ENCODE measurements at regions not wholly inside any gene's neighbourhood (a gene's known extent, or its start where the extent isn't known, plus 50 kb on each side); places are given as distances from the start of the nearest gene placed in this dataset.

DNA sequence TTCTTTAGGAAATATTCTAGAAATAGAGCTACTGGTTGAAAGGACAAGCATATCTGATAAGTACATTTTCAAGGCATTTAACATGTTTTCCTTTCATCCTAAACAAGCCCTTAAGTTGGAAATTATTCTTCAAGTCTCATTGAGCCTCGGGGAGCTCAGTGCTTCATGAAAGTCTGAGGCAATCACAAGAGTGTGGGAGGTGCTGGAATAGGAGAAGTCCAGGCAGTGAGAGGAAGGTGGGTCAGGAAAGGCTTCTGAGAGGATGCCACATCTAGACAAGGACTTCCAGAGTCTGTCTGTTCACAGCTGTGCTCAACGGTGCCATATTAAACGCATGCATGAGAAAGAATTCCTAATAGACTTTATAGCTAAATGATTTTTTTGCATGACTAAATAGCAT, 69.8 kb downstream of the CD83 start:
- no peak for DNase-seq (ENCODE audit: low read depth)

DNA sequence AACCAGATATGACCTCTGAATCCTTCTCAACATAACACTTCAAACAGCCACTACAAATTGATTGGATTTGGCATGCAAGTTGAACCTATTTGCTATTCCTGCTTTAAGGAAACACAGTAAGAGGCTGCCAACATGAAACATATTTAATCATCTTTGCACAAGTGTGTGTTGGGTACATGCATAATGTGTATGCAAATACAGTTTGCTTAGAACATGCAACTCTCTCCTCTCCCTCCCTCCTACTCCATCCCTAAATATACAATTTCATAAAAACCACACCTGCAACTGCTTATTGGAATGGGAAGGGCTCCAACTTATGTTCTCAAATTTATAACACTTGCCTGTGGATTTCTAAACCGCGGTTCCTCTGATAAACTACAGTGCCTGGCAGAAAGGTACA, 71.5 kb downstream of the CD83 start:
- DNase-seq (ENCODE audit: low read depth) = no peak

DNA sequence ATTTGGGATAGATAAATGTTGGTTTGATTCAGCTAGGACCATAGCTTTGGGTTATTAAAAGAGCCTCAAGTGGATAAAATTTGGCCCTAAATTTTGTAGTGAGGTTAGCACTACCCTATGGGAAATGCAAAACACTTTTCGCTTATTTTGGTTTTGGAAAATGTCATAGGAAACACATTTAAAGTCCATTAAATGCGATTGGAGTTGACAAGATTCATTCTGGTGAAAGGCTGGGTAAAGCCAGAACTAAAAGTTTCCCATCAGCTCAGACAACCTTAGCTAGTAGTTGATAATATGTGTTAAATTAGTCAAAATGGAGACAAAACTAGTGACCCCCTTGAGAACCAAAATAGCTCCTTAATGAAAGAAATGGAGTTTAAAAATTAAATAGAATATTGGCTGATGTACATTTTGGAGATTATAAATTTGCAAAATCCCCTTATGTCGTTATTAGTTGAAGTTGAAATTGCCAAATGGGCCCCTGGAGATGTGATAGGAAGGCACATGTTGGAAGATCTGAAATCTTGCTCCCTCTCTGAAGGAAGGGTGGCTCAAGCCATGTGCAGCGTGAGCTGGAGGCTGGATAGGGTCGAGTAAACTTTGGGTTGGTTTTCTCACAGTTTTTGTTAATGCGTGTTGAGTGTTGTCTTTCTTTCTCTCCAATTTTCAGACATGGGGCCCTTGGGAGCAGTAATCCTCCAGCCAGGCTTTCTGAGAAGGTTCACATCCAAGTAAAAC, 72.8 kb downstream of the CD83 start:
- DNase-seq (ENCODE audit: low read depth) = no peak

DNA sequence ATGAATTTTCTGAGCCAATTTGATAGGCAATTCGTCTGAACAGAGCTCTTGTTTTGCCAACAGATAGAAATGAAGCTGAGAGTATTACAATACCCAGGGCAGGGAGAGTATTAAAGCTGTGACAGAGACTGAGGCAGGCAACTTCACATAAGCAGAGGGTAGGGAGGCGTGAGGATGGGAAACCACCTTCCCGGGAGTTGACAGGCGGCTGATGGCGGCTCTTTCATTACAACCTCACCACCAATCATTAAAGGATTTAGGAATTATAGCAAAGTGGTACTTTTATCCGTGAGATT, 73.3 kb downstream of the CD83 start:
- DNase-seq (ENCODE audit: low read depth) = no peak

DNA sequence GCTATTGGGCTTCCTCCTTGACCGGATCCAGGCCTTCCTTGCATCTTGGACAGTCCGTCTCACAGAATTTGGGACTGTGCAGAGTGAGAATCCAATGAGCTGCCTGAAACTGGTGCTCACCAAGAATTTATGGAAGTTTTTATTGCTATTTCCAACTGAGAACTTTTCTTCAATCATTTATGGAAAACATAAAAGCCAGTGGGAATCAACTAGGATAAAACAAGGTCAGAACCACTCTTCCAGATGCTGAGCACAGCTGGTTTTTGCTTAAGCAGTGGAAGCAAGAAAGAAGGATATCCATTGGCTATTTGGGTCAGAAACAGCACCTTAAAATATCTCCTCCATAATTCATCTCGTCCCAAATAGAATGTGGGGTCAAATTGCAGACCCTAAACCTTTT, 74.2 kb downstream of the CD83 start:
- DNase-seq (ENCODE audit: low read depth) = no peak

DNA sequence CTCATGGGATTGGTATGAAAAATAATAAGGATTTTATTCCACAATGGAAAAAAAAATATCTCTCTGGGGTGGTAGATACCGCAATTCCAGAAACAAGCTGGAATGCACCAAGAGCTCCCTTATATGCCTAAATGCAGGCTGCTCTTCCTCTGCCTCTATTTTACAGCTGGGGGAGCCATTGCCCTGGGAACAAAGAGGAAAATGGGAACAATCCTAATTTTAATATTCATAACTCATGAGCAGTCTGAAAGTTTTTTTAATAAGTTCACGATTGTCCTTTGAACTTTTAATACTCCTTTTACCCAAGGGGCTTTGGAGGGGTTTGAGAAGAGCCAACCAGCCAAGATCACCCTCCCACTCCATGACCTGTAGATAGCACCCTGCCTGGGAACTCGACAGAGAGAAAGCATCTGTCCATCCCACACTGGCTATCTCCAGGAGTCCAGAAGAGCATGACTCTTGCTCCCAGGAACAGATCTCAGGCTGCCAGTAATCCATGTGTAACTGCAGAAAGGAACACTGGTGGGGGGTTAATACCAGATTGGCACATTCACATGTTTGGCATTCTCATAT, 74.7 kb downstream of the CD83 start:
- no peak for DNase-seq (ENCODE audit: low read depth)

DNA sequence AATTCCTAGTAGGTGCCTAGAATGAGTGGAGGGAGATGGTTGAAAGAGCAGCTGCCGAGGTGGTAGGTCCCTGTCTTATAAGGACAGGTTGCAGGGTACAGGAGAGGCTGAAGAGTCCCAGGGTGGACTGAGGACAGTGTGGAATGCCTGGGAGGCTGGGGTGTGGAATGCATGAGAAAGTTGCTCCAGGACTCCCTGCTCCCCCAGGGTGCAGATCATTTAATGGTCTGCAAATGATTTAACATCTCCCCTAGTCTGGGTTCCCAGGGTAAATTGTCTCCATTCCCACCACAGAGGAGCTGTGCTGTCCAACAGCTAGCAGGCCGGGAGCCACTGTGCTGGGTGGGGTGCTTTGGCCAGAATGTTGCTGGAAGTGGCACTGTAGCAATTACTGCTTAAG, 76.0 kb downstream of the CD83 start:
- DNase-seq (ENCODE audit: low read depth) = no peak

DNA sequence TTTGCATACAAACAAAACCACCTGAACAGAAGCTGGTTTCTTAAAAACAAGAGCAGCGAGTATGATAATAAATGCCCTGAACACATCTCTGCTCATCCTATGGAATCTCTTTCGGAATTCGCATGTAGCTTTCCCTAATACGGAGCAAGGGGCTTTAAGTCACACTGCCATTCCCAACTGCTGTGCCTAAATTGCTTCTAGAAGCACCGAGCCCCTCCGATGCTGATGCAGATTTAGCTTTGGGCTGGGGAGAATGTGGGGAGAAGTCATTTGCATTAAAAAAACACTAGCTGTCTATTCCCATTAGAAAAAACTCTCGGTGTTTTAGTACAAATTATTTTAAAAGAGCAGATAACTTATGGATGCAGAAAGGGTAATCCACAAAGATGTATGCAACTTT, 76.9 kb downstream of the CD83 start:
- DNase-seq (ENCODE audit: low read depth) = no peak

DNA sequence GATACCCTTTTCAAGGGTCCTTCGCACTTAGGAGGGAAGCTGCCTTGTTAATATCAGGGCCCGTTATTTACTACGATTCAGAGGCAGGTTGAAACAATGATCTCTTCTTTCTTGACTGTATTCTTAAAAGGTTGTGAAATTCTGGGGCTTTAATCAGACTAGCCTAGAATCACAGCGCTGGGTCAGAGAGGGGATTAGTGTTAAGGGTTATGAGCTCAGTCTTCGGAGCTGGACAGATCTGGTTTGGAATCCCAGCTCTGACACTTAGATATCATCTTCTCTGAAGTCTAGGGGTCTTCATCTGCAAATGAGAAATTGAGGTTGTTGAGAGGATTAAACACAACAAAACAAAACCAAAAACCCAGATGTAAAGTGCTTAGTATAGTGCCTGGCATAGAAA, 77.4 kb downstream of the CD83 start:
- DNase-seq (ENCODE audit: low read depth) = no peak

DNA sequence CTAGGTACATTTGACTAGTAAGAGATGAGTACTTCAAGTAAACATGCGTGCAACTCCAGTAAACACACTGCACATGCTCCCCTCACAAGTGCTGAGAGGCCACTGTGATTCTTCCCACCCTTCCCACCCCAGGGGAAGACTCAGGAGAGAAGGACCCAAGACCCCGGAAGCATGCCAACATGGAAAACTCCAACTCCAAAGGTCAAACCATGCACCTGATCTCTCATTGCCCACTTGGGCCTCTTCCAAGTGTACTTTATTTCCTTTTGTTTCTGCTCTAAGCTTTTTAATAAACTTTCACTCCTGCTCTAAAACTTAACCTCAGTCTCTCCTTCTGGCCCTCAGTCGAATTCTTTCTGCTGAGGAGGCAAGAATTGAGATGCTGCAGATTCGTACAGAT, 78.5 kb downstream of the CD83 start:
- no peak for DNase-seq (ENCODE audit: low read depth)

DNA sequence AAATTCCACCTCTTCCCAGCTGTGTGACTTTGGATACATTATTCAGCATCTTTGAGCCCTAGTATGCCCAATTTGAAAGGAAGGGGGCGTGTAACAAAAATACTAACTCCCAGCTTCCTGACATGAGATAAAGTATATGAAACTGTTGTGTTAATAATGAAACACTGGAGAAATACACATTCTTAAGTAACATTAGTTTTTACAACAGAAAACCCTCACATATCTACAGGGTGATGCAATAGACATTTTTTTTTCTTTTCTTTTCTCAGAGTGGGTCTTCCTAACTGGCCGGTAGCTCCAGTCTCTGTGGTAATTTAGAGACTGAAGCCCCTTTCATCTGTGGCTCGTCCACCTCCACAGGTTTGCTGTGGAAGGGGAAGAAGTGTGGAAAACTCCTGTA, 79.5 kb downstream of the CD83 start:
- no peak for DNase-seq (ENCODE audit: low read depth)

DNA sequence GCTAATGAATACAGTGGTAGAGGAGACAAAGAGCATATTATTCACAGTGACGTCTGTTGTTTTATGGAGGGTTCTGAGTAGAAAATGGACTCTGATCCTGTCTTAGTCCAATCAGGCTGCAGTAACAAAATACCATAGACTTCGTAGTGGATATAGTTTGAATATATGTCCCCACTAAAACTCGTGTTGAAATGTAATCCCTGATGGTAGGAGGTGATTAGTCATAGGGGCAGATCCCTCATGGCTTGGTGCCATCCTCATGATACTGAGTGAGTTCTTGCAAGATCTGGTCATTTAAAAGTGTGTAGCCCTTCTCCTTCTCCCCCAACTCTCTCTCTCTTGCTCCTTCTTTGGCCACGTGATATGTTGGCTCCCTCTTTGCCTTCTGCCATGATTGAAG, 82.5 kb downstream of the CD83 start:
- peak; percentile 56 for DNase-seq (ENCODE audit: low read depth)

DNA sequence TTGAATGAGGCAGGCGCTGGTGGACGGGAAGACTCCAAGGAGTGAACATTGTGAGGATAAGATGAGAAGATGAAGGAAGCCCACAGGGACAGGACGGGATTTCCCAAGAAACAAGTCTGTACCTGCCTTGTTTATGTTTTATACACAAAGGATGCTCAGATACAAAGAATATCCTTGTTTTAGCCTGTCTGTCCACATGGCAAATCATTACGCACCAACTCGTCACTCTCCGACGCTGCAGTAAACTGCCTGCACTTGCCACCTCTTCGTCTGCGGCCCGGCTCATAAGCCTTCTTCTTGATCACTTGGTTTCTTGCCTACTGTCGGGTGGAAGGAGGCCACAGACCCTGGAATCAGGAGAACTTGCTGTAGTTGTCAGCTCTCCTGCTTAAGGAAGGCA, 85.4 kb downstream of the CD83 start:
- no peak for DNase-seq (ENCODE audit: low read depth)

DNA sequence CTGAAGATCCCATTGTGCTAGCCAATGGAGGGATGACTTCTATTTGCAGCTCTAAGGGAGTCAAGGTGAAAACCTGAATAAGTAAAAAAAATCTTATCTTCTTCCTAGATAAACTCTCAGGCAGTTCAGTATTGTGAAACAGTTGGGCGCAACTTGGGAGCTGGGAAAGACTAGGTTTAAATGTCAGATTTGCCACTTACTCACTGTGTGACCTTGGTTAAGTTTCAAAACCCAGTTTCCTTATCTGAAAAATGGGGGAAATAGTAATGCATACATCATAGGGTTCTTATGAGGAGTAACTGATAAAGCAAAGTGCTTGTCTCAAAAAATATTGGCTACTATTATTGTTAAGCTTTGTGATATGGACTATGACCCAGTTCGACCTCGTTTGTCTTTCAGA, 88.8 kb downstream of the CD83 start:
- no peak for DNase-seq (ENCODE audit: low read depth)

DNA sequence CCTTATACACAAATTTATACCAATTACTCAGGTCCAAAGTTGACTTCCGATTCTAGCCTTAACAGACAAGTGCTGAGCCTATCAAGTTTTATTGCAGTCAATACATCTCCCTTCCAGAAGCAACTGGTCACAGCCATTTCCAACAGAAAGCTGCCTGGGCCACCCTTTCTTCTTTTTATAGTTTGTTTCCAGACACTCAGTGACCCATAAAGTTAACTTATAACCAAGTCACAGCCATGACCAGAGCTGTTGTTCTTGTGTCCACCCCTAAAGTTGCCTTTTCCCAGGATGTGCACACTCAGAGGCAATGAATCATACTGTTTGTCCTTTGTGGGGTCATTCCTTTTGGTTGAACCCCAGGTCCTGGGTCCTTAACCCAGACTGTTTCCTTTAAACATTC, 89.9 kb downstream of the CD83 start:
- DNase-seq (ENCODE audit: low read depth) = no peak

DNA sequence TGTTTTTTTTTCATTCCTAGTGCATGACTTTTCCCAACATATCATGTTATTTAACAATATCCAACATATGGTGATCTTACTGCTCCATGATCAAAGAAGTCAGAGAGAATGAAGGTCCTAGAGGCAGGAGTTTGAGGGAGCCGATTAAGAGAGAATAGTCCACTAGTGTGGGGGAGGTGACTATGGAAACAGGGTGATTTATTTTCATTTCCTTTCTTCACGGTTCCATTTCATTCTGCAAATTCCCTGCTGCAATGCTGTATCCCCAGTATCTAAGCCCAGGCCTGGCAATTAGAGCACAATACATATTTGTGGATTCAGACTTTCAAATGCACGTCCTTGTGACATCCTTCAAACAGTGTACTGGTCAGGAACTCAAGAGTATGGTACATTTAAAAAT, 91.4 kb downstream of the CD83 start:
- no peak for DNase-seq (ENCODE audit: low read depth)

DNA sequence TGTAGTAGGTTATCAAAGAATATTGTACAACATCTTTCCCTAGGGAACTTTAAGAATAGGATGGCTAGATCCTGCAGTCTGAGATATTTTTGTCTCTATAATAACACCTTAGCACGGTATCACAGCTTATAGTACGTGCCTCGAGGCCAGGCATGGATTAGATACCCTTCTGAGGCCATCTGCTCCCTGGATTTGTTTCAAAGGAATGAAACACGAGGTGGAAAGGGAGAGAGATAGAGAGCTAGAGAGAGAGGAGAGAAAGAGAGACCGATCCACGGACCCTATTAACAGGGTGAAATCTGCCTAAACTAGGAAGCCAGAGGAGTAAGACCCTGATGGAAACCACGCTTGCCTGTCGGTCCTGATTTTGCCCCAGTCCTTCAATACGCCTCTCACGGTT, 92.5 kb downstream of the CD83 start:
- DNase-seq (ENCODE audit: low read depth) = no peak

DNA sequence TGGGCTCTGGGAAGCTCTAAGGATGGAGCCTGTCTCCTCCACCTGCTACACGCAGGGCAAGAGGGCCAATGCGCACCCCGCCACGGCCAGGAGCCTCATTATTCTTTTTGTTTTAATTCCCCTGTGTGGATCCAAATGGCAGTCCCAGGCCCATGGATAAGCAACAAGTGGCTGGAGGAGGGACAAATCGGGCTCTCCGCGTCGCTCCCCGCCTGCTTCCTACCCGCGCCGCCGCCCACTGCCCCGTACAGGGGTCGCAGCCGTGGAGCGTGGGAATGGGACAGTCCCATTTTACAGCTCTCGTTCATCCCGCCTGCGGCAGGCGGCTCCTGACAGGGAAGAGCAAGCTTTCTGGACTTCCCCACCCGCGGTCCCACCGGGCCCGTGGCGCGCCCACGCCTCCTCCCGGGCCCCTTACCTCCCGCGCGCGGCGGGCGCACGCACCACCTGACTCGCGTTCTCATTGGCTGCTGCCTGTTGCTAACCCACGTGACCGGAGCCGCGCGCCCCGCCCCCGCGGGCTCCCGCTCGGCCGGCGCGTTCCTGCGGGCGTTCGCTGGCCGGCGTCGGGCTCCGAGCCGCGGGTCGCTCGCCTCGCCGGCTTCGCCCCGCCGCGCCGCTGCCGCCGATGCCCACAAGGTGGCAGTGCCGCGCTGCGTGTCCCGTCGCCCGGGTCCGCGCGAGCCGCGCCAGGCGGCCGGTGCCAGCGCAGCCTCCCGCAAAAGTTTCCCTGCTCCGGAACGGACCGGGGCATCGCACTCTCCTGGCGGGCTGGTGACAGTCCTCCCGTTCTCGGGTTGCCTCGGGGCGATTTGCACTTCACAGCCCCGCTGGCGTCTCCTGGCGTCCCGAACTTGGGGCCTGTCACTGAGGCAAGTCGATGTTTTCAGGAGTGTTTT, 93.3 kb downstream of the CD83 start:
- DNase-seq (ENCODE audit: low read depth) = peak; percentile 97

DNA sequence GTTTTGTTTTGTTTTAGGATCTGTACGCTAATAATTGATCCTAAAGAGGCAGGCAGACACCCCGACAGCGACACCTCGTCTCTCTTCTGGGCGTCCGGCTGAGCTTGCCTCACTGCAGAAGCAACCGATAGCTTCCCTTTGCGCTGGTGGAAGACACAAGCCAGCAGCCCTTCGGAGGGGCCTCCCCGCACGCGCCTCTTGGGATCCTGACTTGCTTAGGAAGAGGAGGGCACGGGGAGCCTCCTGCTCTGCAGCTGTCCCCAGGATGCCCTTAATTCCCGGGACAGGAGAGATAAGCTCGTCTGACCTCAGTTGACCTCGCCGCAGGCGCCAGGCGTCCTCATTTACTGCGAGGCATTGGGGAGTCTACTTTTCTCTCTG, 94.0 kb downstream of the CD83 start:
- peak; percentile 39 for DNase-seq (ENCODE audit: low read depth)

DNA sequence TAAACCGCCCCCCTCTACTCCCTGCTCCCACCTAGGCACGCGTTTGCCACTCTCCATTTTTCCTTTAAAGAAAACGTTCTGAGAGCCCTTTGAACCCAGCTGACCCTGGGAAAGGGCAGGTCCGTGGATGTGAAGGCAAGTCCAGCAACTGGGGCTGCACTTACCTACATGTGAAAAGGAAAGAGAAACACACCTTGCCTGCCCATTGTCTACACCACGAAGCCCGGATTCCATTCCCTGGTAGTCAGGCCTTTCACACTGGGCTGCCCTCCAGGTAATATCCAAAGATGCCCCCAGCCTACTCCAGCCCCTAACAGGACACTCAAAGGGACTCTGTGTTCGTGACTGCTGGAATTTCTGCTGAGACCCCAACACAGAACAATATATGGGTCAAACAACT, 94.4 kb downstream of the CD83 start:
- DNase-seq (ENCODE audit: low read depth) = no peak

DNA sequence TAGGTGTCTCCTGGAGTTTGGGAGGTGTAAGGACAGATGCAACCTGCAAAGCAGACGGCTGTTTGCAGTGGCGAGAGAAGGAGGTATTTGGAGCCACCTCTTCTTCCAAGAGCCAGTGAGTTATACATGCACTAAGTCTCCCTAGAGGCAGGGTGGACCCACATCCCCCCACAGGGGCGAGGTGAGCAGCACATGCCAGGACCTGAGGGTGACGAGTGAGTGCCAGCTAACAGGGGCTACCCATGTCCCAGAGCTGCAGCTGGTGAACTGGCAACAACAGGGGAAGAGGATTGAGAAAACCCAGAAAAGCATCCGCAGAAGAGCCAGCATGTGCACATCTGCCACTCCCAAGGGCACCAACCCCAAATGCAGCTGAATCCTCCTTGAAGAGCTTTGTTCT, 95.1 kb downstream of the CD83 start:
- DNase-seq (ENCODE audit: low read depth) = no peak

DNA sequence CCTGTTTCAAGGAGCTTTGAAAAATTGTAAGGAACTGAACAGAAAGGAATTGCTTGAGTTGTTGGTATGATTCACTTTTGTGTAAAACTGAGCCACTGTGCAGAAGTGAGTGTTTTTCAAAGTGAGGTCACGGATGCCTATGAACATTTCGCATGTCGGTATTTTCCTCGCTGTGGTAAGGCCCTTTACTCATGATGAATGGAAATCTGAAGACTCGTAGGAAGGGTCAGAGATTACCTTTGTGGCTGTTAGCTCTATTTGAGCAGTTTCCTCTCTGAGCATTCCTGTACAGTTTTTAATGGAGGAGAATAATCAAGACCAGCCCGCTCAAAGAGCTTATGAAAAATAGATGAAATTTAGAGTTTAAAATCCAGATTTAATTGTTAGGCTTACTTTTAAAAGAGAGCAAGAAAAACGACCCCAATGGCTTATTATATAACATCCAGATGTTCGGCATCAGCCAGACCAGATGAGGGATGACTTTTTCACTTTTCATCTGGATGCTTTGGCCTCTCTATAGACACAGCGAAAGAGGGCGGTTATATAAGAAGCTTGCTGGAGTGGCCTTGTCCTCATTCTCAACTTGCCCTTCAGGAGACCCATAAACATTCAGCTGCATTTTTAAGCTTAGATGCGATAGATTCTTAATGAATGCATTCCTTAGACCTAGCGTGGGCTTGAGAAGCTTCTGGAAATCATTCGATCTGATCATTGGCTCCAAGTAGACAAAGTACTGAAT, 99.5 kb downstream of the CD83 start:
- no peak for DNase-seq (ENCODE audit: low read depth)

Data from Daoy (cell line).